GM21423 (cell line): ENCODE measurements at regions not wholly inside any gene's neighbourhood (a gene's known extent, or its start where the extent isn't known, plus 50 kb on each side); places are given as distances from the start of the nearest gene placed in this dataset.

Source experiments
- ATAC-seq: cut with Tn5 transposase; IDR thresholded peaks from one replicate; pipeline ENCODE4 v1.9.1; 2021; ENCODE audit warnings: mild to moderate bottlenecking, moderate library complexity; ENCODE audit not compliant: unreplicated experiment

DNA sequence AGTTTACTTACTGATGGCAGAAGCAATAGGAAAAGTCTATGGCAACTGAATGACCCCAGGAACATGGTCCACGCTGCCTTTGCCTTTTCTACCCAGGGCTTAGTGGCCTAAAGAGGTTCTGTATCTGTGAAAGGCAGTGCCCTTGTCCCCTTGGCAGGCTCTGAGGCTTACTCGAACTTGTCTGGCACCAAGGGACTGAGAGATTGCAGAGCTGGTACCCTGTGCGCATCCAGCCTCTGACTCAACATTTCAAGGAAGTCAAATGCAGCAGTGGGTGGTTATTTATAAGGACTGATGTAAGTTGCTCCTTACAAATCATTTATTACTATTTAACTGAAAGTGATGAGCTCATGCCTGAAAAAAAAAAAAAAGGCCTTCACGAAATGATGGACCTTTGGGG, 299.9 kb upstream of the MYOCD start:
- ATAC-seq = no peak

DNA sequence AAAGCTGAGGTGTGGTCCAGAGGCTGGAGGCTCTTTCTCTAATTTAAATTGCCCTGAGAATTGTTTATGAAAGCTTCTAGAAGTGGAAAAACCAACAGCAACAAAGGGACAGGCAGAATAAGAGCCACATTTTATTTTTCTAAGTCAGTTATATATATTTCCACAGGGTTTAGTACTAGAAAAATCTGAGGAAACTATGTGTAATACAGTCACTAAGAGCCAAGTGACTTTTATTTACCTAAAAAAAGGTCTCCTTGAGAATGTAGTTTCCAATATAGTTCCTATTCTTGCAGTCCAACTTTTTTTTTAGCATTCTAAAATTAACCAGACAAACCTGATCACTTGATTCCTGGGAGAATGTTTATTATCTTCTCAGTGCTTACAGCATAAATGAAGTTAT, 296.6 kb upstream of the MYOCD start:
- no peak for ATAC-seq

- no peak for ATAC-seq
These were observed 289.4 kb upstream of the MYOCD start for GRCh38 chr17:12376276-12376675.

DNA sequence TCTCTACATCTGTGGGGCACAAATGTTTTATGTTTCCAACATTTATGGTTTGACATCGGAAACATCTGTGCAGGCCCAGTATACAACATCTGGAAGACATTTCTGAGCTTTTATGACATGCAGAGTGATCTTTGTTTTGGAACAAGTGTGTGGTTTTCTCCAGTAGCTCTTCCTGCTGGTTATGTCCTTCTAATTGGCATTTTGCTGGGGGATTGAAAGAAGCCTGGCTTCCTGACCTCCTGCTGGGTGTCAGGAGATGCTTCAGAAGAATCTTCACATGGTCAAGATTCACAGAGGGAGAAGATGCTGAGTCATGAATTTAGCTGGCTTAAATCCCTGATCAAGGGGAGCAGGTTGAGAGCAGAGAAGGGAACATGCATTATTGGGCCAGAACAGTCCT, 279.5 kb upstream of the MYOCD start:
- no peak for ATAC-seq

DNA sequence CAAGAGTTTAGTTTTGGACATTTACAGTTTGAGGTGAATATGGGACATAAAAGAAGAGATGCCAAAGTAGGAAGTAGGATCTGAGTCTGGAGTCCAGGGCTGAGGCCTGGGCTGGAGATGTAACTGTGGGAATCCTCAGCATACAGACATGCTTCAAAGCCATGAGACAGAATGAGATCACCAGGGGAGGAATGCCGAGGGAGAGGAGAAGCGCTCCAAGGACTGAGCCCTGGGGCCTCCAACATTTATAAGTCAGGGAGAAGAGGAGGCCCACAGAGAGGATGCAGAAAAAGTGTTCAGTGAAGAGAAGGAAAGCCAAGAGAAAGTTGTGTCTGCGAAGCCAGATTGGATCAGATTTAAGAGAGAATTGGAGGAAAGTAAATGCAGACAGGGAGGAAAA, 277.5 kb upstream of the MYOCD start:
- ATAC-seq = no peak

DNA sequence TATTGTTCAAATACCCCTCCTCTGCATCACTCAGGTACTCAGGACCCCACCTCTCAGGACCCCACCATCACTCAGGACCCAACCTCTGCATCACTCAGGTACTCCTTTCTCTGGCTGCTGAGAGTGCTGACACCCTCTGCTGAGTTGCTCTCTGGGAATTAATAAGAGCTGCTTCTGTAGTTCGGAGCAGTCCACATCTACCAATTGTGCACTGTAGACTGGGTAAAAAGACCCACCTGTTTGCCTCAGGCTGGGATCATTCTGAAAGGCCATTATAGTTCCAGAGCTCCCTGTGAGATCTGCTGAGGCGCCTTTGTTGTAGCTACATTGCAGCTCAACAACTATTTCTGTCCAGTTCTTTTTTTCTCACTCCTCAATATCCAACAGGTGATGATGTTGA, 276.3 kb upstream of the MYOCD start:
- no peak for ATAC-seq

- no peak for ATAC-seq
These were observed 275.1 kb upstream of the MYOCD start for GRCh38 chr17:12390631-12391030.

DNA sequence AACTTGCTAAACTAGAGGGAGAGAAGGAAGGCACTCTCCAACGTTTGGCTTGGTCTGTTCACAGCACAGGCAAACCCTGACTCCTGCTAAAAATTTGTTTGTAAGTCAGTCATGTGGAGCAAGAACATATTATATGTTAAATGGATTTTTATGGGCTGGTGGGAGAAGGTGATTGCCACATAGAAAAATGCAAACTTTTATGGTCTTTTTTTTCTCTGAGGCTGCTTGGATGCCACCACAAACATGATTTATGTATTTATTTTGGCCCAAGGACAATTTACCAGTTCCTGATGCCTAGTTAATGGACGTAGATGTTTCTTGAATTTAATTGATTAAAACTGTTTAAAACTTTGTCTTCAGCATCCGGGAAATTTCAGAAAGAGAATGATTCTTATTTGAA, 274.2 kb upstream of the MYOCD start:
- no peak for ATAC-seq

DNA sequence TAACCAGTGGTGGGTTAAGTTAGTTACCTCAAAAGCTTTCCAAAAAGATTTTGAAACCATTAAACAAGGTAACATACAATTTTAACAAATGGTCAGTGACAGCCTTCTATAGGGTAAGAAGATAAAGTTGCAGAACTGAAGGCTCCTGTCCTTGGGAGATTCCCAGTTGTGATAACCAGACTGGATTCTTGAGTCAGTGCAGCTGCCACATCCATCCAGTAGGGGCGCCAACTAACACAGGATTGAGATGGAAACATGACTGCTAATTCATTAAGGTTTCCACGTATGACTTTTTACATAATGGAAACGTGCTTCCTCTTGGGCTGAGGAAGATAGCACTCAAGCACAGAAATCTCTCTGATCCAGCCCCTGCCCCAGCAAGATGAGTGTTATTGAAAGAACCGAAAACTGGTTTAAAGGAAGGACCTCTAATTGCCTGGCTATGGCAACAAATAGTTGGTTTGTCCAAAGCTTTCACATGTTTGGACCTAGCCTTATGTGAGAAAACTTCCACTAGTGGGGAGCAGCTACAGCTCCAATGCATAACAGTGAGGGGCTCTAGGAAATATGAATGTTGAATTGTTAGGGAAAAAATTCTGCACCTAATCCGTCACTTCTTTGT, 269.8 kb upstream of the MYOCD start:
- no peak for ATAC-seq

- ATAC-seq = no peak
These were observed 267.1 kb upstream of the MYOCD start for GRCh38 chr17:12398441-12399051.

DNA sequence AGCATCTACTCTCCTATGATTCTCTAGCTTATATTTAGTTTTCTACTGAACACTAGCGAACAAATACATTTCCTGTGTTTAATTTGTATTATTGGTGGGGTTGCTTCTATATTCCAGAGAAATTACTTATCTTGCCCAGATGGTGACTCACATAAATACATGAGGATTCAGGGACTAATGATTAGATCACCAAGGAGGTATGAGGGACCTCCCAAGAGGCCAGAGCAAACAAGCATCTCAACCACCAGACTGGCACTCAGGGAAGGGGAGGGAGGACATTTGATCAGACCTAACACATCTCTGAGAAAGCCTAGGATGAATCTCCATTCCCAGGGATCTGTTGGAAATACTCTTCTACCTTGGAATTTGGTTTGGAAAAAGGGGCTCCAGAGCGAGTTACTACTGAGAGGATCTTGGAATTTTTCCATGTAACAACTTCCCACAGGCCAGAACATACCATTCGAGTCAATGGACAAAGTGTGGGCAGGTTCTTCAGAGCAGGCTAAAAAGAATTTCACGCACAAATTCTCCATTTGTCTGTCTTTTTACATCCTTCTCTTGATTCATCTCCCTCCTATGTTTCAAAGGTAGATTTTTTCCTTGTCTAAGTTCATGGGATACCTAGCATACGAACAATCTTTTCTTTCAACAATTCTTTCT, 262.6 kb upstream of the MYOCD start:
- no peak for ATAC-seq

GRCh38 chr17:12403881-12404398, 261.8 kb upstream of the MYOCD start:
- no peak for ATAC-seq

DNA sequence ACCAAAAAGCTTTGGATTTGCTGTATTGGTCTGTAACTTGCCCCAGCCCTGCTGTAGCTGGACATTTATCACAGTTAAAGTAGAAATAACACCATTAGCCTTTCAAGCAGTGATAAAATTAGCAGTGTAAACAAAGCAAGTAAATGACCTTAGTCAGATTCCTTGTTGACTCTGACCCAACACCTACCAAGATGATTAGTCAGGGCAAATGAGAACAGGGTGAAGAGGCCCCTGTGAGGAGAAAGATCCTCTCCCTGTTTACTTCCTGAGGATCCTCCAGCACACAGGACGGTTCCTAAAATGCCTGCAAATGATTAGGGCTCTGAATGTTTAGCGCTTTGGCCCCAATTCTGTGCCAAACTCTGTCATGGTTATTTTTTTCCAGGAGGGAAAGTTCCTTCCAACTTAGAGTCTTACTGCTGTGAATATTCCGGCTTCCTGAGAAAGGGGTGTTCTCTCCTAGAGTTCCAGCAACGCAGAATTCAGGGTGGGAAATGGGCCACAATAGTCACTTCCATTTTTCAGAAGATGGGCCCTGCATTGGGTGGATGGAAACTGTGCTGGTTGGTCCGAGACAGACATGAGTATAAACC, 259.0 kb upstream of the MYOCD start:
- ATAC-seq = no peak

- no peak for ATAC-seq
These were observed 258.0 kb upstream of the MYOCD start for GRCh38 chr17:12407495-12408252.

DNA sequence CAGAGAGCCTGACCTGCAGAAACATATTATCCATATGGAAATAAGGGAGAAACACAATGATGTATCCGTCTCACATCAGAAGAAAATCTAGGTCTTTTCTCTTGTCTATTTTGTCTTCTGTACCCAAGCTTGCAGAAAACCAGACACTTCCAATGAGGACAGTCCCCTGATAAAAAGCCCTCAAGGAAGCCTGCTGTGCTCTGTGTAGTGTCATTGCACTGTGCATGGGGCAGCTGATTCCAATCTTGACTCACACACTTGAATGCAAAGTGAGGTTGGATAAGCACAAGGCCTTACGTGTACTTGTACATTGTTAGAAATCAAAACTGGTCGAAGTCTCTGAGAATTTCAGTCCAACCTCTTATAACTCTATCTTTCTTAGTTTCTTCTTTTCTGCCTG, 256.6 kb upstream of the MYOCD start:
- ATAC-seq = no peak

GRCh38 chr17:12410717-12411116, 255.0 kb upstream of the MYOCD start:
- no peak for ATAC-seq

DNA sequence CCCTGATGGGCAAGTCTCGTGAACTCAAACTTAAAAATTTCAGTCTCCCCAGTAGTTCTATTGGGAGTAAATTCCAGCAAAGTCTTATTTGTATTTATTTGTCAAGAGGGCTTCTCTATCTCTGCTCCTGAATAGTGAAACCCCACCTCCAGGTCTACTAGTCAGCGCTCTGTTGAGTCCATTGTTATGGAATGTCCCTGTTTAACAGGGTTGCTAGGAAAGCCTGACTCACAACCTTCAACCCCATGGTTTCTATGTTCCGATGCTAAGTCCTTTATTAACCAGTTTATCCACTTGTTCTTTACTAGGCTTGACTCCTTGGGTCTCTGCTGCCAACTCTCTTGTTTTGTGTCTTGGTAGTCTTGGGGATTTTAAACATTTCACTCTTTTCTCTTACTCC, 250.7 kb upstream of the MYOCD start:
- ATAC-seq = no peak

DNA sequence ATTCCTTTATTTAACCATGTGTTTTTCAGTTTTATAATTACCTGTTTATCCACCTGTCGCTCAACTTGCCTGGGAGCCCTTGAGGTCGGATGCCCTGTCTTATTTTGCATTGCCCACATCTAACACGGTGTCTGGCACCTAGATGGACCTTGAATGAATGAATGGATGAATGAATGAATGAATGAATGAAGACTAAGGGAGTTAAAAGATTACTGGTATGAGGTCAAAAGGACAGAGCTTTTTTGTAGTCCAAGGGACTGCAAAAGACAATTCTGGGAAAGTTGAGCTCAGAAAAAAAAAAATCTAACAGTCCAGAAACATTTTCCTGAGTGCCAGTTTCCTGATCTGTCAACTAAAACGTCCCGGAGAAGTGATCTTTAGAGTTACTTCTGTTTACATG, 244.6 kb upstream of the MYOCD start:
- no peak for ATAC-seq

GRCh38 chr17:12421646-12422306, 243.9 kb upstream of the MYOCD start:
- no peak for ATAC-seq

DNA sequence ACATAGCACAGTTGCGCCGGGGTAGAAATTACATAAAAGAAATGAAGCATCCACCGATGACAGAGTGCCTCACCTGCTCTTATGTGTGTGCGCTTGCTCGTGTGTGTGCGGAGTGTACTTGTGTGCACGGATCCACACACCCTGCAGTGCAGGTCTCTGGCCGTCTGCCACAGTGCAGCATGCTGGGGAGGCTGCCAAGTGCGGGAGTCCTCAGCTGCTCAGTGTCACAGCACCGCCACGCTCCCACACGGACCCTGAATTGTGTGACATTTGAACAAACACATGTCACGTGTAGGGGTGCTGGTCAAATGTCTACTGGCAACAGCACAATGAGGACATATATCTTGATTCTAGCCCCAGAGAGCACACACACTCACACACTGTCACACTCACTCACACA, 243.0 kb upstream of the MYOCD start:
- ATAC-seq = no peak

GRCh38 chr17:12423337-12423736, 242.4 kb upstream of the MYOCD start:
- no peak for ATAC-seq
